Urinary bladder (tissue), 3 donors: ENCODE measurements at regions not wholly inside any gene's neighbourhood (a gene's known extent, or its start where the extent isn't known, plus 50 kb on each side); places are given as distances from the start of the nearest gene placed in this dataset.

Source experiments
- DNase-seq: peaks from one replicate; pipeline ENCODE4 v3.0.0-alpha.2; 2015; ENCODE audit errors: extremely low spot score
- H3K27ac ChIP-seq: one replicate; pipeline ENCODE4 v1.5.1; 2013; ENCODE audit warnings: low read depth, mild to moderate bottlenecking, moderate library complexity
- H3K36me3 ChIP-seq: one replicate; pipeline ENCODE4 v1.6.1; 2013; ENCODE audit warnings: mild to moderate bottlenecking, moderate library complexity; ENCODE audit not compliant: insufficient read depth
- H3K4me1 ChIP-seq: one replicate; pipeline ENCODE4 v1.6.1; 2013; ENCODE audit warnings: mild to moderate bottlenecking, moderate library complexity; ENCODE audit not compliant: insufficient read depth
- H3K4me3 ChIP-seq: one replicate; pipeline ENCODE4 v1.5.1; 2013; ENCODE audit warnings: low read depth, low read length
- WGBS: extraction: QIAGEN DNeasy Blood & Tissue Kit; methylation state at CpG from one replicate; pipeline ENCODE4 v1.1.7; 2013; 5-methylcytosine and 5-hydroxymethylcytosine counted together
- donor health status: healthy with polysubstance abuse.
- donor health status: healthy.

GRCh38 chr3:103918336-103918735 lies 1448.4 kb upstream of the ALCAM start:
- H3K4me3 ChIP-seq, result no peak overlapping the region
- no peak overlapping the region for H3K27ac ChIP-seq
- H3K36me3 ChIP-seq, result no peaks in the 10 kb centered on the region
- DNase-seq, result no peak
- no peaks in the 10 kb centered on the region for H3K4me1 ChIP-seq

DNA sequence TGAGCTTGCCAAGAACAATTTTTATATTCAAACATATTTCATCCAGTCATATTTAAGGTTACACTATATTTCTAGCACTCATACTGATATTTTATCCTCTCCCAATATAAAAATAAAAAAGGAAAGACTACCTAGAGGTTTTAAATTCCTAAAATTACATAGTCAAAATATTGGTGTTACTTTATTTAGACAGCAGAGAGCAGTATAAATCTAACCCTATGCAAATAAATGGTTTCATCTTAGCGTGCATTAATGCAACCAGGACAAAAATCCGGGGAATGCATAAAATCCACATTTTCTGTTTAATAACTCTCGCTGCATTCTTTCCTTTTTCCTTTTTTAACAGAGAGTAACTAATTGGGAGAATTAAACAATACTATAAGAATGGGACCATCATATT lies 1447.4 kb upstream of the ALCAM start:
- DNase-seq, result no peak
- Histone ChIP-seq H3K36me3 (no peaks in the 10 kb centered on the region), H3K4me1 (no peaks in the 10 kb centered on the region), H3K4me3 (no peak overlapping the region), H3K27ac (no peak overlapping the region)
- 51% methylated on average over 3 of the region's 3 CpGs for WGBS

- H3K4me1 ChIP-seq, result no peaks in the 10 kb centered on the region
- no peak overlapping the region for H3K4me3 ChIP-seq
- no peak overlapping the region for H3K27ac ChIP-seq
- H3K36me3 ChIP-seq, result no peaks in the 10 kb centered on the region
- no peak for DNase-seq
Measured at GRCh38 chr3:103923907-103924306, 1442.8 kb upstream of the ALCAM start.

GRCh38 chr3:103924544-103924943 lies 1442.2 kb upstream of the ALCAM start:
- H3K27ac ChIP-seq, result no peak overlapping the region
- no peak overlapping the region for H3K4me3 ChIP-seq
- DNase-seq, result no peak
- no peaks in the 10 kb centered on the region for H3K36me3 ChIP-seq
- H3K4me1 ChIP-seq, result no peaks in the 10 kb centered on the region
- 36% methylated on average over 1 of the region's 1 CpG for WGBS

- no peak for DNase-seq
- H3K27ac ChIP-seq, result no peak overlapping the region
- WGBS, result 93% methylated on average over 12 of the region's 12 CpGs
- H3K36me3 ChIP-seq, result no peaks in the 10 kb centered on the region
- no peak overlapping the region for H3K4me3 ChIP-seq
- no peaks in the 10 kb centered on the region for H3K4me1 ChIP-seq
Measured at GRCh38 chr3:103926936-103927335, 1439.8 kb upstream of the ALCAM start.

- H3K27ac ChIP-seq, result no peak overlapping the region
- no peak overlapping the region for H3K4me3 ChIP-seq
- WGBS, result 91% methylated on average over 1 of the region's 1 CpG
Measured at GRCh38 chr3:103927896-103928295, 1438.8 kb upstream of the ALCAM start.

GRCh38 chr3:103937094-103937493 lies 1429.6 kb upstream of the ALCAM start:
- no peak for DNase-seq
- no peaks in the 10 kb centered on the region for H3K4me1 ChIP-seq
- H3K27ac ChIP-seq, result no peak overlapping the region
- no peaks in the 10 kb centered on the region for H3K36me3 ChIP-seq
- no peak overlapping the region for H3K4me3 ChIP-seq

More at GRCh38 chr3:103927896-103928295, 1438.8 kb upstream of the ALCAM start:
- Histone ChIP-seq H3K4me1 (no peaks in the 10 kb centered on the region), H3K36me3 (no peaks in the 10 kb centered on the region)
- DNase-seq, result no peak

- no peak for DNase-seq
- Histone ChIP-seq H3K27ac (no peak overlapping the region), H3K4me3 (no peak overlapping the region), H3K4me1 (no peaks in the 10 kb centered on the region), H3K36me3 (no peaks in the 10 kb centered on the region)
- WGBS, result 48% methylated on average over 2 of the region's 2 CpGs
Measured at GRCh38 chr3:103947062-103947461, 1419.6 kb upstream of the ALCAM start.

DNA sequence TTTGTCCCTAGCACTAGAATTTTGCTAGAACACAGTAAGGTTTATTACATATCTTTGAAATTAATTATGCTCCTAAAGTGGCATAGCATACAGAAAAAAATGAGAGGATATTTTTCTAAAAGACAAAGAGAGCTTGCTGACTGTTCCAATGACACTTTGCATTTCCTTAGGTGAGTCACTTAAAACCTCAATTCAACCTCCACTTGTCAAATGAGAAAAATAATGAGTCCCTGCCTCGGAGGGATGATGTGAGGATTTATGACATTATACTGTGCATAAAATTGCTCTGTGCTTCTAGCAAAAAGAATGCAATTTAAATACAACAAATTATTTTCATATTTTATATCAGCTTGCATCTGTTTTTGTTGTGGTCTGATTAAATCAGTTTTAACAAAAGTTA lies 1417.0 kb upstream of the ALCAM start:
- DNase-seq, result no peak
- Histone ChIP-seq H3K27ac (no peak overlapping the region), H3K4me1 (no peaks in the 10 kb centered on the region), H3K4me3 (no peak overlapping the region), H3K36me3 (no peaks in the 10 kb centered on the region)
- 51% methylated on average over 1 of the region's 1 CpG for WGBS

GRCh38 chr3:103950676-103951075 lies 1416.0 kb upstream of the ALCAM start:
- Histone ChIP-seq H3K4me1 (no peaks in the 10 kb centered on the region), H3K27ac (no peak overlapping the region), H3K4me3 (no peak overlapping the region), H3K36me3 (no peaks in the 10 kb centered on the region)
- no peak for DNase-seq
- WGBS, result 62% methylated on average over 3 of the region's 3 CpGs

DNA sequence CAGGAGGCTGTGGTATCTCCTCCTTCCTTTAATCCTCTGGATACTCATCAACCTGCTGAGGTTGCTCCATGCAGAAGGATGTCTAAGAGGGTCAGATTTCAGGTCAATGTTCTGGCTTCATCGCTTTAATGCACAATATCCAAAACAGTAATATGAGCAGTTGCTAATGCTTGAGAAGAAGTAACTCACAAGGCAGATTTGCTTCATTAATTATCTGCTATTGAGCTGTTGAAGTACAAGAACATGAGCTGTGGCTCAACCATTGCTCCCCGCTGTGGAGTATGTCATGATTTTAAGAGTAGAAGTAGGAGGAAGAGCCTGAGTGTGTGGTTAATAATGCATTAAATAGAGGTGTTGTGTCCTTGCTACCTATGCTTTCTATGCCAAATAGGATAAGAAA lies 1412.9 kb upstream of the ALCAM start:
- Histone ChIP-seq H3K27ac (no peak overlapping the region), H3K36me3 (no peaks in the 10 kb centered on the region), H3K4me1 (no peaks in the 10 kb centered on the region), H3K4me3 (no peak overlapping the region)
- no peak for DNase-seq
- WGBS, result 96% methylated on average over 2 of the region's 2 CpGs

DNA sequence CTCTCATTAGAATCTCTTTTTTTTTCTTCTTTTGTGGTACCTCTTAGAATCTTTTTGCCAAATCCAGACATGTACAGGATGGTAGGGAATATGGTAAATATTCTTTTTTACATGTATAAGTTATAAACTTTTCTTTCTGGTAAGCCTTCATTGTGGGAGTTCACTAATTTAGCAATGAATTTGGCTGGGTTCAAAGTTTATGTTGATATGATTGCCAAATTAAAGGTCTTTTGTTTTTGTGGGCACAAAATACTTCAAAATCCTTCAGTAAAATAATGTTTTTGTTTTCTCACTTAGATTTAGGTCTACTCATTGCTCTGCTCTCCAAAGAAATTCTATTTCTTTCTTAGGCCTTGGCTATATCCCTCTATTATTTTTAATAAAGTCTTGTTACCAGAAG lies 1405.9 kb upstream of the ALCAM start:
- no peaks in the 10 kb centered on the region for H3K36me3 ChIP-seq
- H3K27ac ChIP-seq, result no peak overlapping the region
- no peaks in the 10 kb centered on the region for H3K4me1 ChIP-seq
- no peak for DNase-seq
- no peak overlapping the region for H3K4me3 ChIP-seq

DNA sequence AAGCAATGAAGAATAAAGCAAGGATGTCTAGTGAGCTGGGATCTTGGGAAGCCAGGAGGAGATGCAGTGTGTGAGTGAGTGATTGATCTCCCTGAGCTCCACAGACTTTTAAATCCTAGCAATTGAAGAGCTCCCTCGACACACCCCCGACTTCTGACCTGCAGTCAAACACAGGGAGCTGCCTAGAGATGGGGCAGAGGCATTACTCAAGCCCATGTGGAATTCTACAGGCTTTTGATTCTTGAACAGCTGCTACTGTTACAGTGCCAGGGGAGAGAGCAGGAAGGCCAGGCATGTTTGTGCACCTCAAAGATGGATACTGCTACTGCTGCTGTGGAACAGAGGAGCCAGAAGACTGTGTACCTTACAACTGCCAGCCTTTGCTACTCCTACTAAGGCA lies 1403.1 kb upstream of the ALCAM start:
- 60% methylated on average over 2 of the region's 2 CpGs for WGBS
- no peak for DNase-seq
- Histone ChIP-seq H3K27ac (no peak overlapping the region), H3K36me3 (no peaks in the 10 kb centered on the region), H3K4me1 (no peaks in the 10 kb centered on the region), H3K4me3 (no peak overlapping the region)

DNA sequence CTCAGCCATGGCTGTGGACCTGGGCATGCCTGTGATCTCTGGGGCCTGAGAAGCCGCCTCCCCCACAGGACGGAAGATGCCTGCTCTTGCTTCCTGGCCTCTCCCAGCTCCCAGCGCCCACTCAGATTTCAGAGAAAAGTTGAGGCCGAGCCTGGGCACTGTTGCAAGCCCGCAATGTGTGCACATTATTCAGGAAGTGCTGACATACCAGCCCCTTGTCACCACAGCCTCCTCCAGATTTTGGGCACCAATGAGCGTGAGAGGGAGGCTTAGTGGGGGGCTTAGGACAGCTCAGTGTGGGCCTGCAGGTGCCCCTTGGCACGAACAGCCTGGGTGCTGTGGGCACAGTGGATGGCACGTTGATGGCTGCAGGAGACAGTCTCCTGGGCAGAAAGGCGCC lies 1400.9 kb upstream of the ALCAM start:
- no peak for DNase-seq
- Histone ChIP-seq H3K4me1 (no peaks in the 10 kb centered on the region), H3K27ac (no peak overlapping the region), H3K36me3 (no peaks in the 10 kb centered on the region), H3K4me3 (no peak overlapping the region)
- 96% methylated on average over 9 of the region's 9 CpGs for WGBS

GRCh38 chr3:103966749-103967148 lies 1400.0 kb upstream of the ALCAM start:
- H3K27ac ChIP-seq, result no peak overlapping the region
- DNase-seq, result no peak
- H3K4me1 ChIP-seq, result no peaks in the 10 kb centered on the region
- WGBS, result 97% methylated on average over 3 of the region's 3 CpGs
- no peak overlapping the region for H3K4me3 ChIP-seq
- no peaks in the 10 kb centered on the region for H3K36me3 ChIP-seq
